Skin of body (tissue), 2 donors: ENCODE measurements at regions not wholly inside any gene's neighbourhood (a gene's known extent, or its start where the extent isn't known, plus 50 kb on each side); places are given as distances from the start of the nearest gene placed in this dataset. TPM values are rescaled to one million over a fixed set of nuclear protein-coding genes. Genes with fewer than 3 reads are reported as not detected.

ENCODE experiments used
- DNase-seq: peaks from one replicate; lab custom pipeline; 2025; lab: John Stamatoyannopoulos, UW
- small RNA-seq: library from RNA; depleted of rRNA; stranded (forward); fragments of <200 nt; gene quantifications from one replicate; pipeline ENCODE3, GENCODE V24; 2014; ENCODE audit warnings: low replicate concordance

DNA sequence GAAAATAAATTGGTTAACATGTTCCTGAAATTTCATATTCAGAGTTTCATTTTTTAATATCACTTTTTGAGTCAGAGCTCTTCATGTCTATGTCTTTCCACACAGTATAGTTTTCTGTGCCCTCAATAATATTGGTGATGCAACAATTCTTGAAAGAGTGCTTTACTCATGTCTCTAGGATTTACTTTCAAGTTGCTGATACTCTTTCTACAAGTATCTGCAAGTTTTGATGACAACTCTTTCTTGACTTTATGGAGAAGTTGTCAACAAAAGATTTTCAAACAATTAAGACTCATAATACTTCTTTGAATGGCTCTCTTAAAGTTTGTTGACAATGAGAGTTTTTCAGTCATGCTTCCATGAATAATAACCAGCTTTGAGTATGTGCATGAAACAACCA, 561.7 kb downstream of the DIAPH3 start:
- no peak for DNase-seq

DNA sequence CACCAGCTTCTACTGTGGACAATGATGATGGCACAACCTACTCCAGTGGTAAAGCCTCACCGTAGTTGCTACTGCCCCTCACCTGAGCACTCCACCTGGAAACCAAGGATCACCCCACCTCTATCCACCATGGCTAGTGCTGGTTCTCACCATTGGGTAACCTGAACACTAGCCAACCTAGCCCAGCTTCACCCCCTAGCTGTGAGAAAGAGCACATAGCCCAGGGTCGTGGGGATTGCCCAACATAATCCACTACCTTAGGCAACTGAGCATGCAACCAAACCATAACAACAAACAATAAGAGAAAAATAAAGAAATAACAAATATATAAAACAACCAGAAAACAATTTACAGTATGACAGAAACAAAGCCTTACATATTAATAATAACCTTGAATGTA, 560.1 kb downstream of the DIAPH3 start:
- no peak for DNase-seq

DNA sequence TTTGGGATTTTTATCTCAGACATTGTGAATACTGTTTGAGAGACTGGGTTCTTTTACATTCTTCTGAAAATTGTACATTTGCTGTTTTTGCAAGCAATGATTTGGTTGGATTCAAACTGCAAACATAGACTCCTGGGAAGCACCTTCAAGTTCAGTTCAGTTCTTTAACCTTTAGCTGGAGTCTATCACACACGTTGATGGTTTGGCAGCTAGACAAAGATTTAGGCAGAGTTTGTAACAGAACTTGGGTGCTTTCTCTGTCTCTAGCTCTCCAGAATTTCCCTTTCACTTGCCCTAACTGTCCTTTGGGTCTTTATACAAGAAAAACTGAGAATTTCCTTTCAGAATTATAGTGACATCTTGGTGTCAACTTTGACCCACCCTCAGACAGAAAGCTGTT, 556.6 kb downstream of the DIAPH3 start:
- DNase-seq, result no peak

DNA sequence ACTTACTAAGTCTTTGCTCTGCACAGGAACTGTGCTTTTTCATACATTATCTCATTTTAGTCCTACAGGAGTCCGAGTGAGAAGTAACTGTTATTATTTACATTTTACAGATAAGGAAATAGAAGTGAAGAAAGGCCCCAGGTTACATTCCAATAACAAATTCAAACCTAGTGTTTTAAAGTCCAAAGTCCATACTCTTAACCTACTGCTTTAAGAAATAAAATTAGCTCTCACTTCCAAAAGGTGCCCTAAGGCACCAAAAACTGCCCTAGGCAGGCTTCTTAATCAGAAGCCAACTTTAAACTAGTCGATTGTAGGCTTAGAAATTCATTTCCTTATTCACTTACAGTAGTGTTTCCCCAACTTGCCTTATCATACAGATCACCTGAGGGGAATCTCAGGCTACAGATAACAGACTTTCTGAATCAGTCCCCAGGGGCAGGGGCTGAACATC, 555.9 kb downstream of the DIAPH3 start:
- no peak for DNase-seq

DNA sequence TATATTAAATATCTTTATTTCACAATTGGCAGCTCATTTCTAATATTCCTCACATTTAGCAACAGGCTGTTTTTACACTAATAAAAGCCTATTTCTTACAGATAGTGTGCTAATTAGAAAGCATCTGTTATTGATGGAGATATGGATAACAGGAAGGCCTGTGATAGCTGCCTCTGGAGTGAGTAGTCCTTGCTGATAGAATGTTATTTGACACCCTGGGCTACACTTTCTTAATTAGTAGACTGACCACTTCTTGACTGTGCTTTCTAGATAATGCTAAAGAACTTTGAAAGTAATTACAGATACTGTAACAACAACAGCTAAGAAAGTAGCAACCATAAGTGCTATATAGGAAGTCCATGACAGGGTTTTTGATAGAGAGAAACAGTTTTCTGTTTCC, 554.3 kb downstream of the DIAPH3 start:
- no peak for DNase-seq

Small RNA genes in the stretch of these regions (small RNA-seq; reads per million reads assigned to genes)
- gene AL161423.1 (not detected), gene HMGN2P39 (not detected), gene RNA5SP30 (not detected), gene RNU7-88P (not detected), gene RNY4P29 (not detected)
